ENCODE measurements at regions not wholly inside any gene's neighbourhood (a gene's known extent, or its start where the extent isn't known, plus 50 kb on each side); places are given as distances from the start of the nearest gene placed in this dataset.

- in situ Hi-C loops (cut with MboI; ENCODE audit: low sequenced_read_pairs, unreplicated experiment): no loop called here
- no peak for TF ChIP-seq CTCF (IDR thresholded peaks at IDR 0.05; ENCODE audit: borderline replicate concordance, control extremely low read depth, extremely low read depth, insufficient read depth, missing control alignments)
These were observed 52.6 kb upstream of the GCM1 start for GRCh38 chr6:53201270-53201669.

GRCh38 chr6:53199765-53200164 is 51.1 kb upstream of the GCM1 start:
- no peak for DNase-seq (ENCODE audit: low spot score)
- in situ Hi-C loops (cut with MboI; ENCODE audit: low sequenced_read_pairs, unreplicated experiment): no loop called here
- no peak for TF ChIP-seq CTCF (IDR thresholded peaks at IDR 0.05; ENCODE audit: borderline replicate concordance, control extremely low read depth, extremely low read depth, insufficient read depth, missing control alignments)

More at GRCh38 chr6:53201270-53201669, 52.6 kb upstream of the GCM1 start:
- DNase-seq (ENCODE audit: low spot score): no peak

- no peak for TF ChIP-seq CTCF (IDR thresholded peaks at IDR 0.05; ENCODE audit: borderline replicate concordance, control extremely low read depth, extremely low read depth, insufficient read depth, missing control alignments)
- peak; percentile 52 for DNase-seq (ENCODE audit: low spot score)
- in situ Hi-C loops (cut with MboI; ENCODE audit: low sequenced_read_pairs, unreplicated experiment): no loop called here
These were observed 50.5 kb upstream of the GCM1 start for GRCh38 chr6:53199156-53199555.
